Epithelial cell of esophagus (primary cell): ENCODE measurements at regions not wholly inside any gene's neighbourhood (a gene's known extent, or its start where the extent isn't known, plus 50 kb on each side); places are given as distances from the start of the nearest gene placed in this dataset.
"Not testable (repeated sequence)": the region's sequence is repeated elsewhere in the genome, so short reads cannot be mapped to it uniquely, and the experiment has no call there.

Experiments
- DNase-seq: peaks from one replicate; pipeline ENCODE4 v3.0.0; 2010; ENCODE audit warnings: low read depth
- H3K4me3 ChIP-seq: 2 replicates; pipeline ENCODE4 v1.5.1; 2011; ENCODE audit warnings: mild to moderate bottlenecking, low read length, control low read depth
- TF ChIP-seq, protein P1 (sequence below): IDR thresholded peaks from 2 replicates; pipeline ENCODE4 v1.5.1; 2011; ENCODE audit warnings: low read depth, mild to moderate bottlenecking, low read length, control low read depth, inconsistent platforms; ENCODE audit not compliant: insufficient read depth; ENCODE audit errors: missing control alignments

DNA sequence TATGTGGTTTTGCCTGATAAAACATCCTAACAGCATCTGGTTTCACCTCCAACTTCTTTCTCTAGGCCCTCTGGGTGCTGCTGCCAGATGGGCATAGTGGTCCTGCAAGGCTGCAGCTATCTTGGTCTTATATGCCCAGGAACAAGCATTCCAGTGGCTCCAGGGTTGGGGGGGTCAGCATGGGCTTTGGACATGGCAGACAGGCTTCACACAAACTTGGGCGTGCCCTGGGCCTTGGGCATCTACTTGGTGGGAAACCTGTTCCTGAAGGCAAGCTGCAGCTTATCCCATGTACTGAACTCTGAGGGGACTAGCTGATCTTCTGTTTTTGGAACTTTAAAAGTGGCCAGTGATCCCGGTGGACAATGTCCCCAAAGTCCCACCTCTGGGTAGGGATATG, 54.9 kb upstream of the ZNF678 start:
- TF ChIP-seq, protein P1, sequence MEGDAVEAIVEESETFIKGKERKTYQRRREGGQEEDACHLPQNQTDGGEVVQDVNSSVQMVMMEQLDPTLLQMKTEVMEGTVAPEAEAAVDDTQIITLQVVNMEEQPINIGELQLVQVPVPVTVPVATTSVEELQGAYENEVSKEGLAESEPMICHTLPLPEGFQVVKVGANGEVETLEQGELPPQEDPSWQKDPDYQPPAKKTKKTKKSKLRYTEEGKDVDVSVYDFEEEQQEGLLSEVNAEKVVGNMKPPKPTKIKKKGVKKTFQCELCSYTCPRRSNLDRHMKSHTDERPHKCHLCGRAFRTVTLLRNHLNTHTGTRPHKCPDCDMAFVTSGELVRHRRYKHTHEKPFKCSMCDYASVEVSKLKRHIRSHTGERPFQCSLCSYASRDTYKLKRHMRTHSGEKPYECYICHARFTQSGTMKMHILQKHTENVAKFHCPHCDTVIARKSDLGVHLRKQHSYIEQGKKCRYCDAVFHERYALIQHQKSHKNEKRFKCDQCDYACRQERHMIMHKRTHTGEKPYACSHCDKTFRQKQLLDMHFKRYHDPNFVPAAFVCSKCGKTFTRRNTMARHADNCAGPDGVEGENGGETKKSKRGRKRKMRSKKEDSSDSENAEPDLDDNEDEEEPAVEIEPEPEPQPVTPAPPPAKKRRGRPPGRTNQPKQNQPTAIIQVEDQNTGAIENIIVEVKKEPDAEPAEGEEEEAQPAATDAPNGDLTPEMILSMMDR: no peak
- H3K4me3 ChIP-seq: no peak overlapping the region
- DNase-seq: no peak

DNA sequence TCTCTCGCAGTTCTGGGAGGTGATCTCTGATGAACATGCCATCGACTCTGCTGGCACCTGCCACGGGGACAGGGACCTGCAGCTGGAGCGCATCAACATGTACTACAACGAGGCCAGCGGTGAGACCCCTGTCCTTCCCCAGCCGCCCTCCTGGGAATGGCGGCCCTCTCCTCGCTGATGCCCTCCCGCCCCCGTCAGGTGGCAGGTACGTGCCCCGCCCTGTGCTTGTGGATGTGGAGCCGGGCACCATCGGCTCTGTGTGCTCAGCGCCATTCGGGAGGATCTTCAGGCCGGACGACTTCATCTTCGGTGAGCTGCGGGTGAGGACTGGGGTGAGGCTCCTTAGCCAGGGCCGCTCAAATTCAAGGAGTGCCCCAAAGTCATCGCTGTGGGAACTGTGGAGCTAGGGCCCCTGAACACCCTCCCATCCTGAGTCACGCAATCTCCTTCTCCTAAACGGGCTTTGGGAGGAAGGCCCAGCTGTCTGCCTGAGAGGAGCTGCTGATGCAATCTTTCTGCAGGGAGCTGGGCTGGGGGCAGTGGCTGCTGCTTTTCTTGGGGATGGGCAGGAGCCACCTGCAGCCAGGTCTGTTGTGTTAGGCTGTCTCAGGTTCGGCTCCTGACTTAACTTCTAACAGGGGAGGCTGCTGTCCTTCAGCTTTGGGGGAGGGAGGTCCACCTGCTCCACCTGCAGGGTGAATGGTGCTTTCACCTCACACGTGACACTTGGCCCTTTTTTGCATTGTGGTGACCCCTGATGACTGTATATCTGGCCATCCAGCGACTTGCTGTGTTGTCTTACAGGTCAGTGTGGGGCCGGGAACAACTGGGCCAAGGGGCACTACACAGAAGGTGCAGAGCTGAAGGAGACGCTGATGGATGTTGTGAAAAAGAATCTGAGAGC, 56.6 kb upstream of the ZNF678 start:
- not testable (repeated sequence) for DNase-seq

DNA sequence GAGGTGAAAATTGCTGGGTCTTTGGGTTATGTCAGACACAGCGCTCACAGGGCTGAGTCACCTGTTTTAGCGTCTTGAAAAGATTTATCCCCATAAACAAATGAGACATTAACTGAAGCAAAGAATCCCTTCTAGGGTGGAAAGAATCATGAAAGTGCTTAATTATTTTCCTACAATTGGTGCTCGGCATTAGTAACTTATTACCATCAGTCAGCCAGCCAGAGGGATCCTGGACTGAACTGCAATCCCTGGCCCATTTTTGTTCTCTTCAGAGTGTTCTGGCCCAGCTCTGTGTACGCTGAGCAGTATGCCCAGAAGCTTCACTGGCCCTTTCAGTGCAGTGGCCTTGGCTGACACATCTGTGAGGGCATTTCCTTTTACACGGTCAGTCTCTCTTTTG, 67.3 kb upstream of the ZNF678 start:
- not testable (repeated sequence) for H3K4me3 ChIP-seq, DNase-seq

More for the DNA sequence above, 56.6 kb upstream of the ZNF678 start:
- not testable (repeated sequence) for H3K4me3 ChIP-seq

DNA sequence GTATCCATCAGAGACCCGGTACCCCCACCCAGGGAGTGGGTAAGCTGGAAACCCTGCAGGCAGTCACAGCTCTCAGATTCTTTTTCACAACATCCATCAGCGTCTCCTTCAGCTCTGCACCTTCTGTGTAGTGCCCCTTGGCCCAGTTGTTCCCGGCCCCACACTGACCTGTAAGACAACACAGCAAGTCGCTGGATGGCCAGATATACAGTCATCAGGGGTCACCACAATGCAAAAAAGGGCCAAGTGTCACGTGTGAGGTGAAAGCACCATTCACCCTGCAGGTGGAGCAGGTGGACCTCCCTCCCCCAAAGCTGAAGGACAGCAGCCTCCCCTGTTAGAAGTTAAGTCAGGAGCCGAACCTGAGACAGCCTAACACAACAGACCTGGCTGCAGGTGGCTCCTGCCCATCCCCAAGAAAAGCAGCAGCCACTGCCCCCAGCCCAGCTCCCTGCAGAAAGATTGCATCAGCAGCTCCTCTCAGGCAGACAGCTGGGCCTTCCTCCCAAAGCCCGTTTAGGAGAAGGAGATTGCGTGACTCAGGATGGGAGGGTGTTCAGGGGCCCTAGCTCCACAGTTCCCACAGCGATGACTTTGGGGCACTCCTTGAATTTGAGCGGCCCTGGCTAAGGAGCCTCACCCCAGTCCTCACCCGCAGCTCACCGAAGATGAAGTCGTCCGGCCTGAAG, 69.3 kb upstream of the ZNF678 start:
- not testable (repeated sequence) for DNase-seq, H3K4me3 ChIP-seq

DNA sequence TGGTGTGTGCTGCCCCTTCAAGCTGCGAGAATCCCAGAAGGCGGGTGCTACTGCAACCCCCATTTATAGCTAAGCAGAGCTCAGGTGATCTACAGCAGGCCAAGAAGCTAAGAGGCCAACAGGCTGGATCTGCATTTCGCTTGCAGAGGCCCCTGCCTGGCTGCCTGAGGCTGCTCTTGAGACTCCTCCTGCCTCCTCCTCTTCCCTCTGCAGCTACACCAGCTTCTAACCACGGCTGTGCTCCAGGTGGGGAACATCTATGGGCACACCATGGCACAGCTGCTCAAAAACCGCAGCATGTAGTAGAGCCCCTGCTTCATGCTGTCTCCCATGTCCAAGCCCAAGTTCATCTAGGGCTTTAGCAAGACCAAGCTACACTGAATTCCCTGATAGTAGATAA, 72.9 kb upstream of the ZNF678 start:
- TF ChIP-seq, protein P1: no peak
- no peak overlapping the region for H3K4me3 ChIP-seq
- DNase-seq: no peak

DNA sequence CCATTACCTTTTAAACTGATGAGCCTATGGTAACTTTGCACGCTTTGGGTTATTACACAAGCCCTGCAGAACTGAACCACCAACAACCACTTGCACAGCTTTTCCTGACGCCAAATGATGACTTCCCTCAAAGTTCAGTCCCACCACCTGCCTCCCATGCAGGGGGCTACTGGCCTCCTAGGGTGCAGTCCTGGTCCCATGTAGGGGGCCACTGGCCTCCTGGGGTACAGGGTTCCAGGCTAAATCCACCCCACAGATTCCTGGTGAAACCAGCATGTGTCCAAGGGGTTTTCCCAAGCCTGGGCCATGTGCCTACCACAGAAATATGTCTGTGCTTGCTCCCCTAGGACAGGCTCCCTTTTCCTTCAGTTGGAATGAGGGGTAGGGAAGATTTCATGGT, 73.4 kb upstream of the ZNF678 start:
- TF ChIP-seq, protein P1: no peak
- no peak for DNase-seq
- H3K4me3 ChIP-seq: no peak overlapping the region

DNA sequence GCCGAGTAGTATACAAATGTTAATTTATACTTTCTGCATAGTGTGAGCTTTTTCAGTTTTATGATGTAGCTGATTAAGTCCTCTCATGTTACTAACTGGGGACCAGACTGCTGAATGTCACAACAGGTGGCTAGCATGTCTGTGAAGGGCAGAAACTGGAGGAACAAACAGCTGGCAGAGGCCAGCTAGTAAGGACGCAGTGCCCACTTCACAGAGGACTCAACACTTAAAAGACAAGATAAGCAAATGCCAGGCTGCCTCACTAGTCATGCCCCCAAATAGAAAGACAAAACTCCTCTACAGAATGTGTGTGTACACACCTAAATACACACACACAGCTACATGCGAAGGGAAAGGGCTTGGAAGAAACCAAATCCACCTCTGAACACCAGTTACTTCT, 73.8 kb upstream of the ZNF678 start:
- no peak overlapping the region for H3K4me3 ChIP-seq
- no peak for DNase-seq
- TF ChIP-seq, protein P1: no peak

DNA sequence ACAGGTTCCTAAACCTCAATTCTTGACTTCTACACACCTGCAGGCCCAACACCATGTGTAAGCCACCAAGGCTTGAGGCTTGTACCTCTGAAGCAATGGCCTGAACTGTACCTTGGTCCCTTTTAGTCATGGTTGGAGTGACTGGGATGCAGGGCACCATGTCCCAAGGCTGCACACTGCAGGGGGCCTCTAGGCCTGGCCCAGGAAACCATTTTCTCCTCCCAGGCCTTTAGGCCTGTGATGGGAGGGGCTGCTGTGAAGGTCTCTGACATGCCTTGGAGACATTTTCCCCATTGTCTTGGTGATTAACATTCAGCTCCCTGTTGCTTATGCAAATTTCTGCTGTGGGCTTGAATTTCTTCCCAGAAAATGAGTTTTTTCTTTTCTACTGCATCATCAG, 75.8 kb upstream of the ZNF678 start:
- TF ChIP-seq, protein P1: no peak
- no peak overlapping the region for H3K4me3 ChIP-seq
- DNase-seq: no peak
